GM23338 (cell line): ENCODE measurements at regions not wholly inside any gene's neighbourhood (a gene's known extent, or its start where the extent isn't known, plus 50 kb on each side); places are given as distances from the start of the nearest gene placed in this dataset.
"Not testable (repeated sequence)": the region's sequence is repeated elsewhere in the genome, so short reads cannot be mapped to it uniquely, and the experiment has no call there.

ENCODE experiments used
- CREB1 ChIP-seq: fragments of 250-450 bp; sonication (Bioruptor Pico); IDR thresholded peaks from 2 replicates; pipeline ENCODE4 v1.5.0; 2020; ENCODE audit warnings: low read depth, mild to moderate bottlenecking, moderate library complexity
- EZH2 ChIP-seq: fragments of 200-600 bp; sonication (generic); IDR thresholded peaks from one replicate; pipeline ENCODE4 v1.8.0; 2017; ENCODE audit warnings: antibody characterized with exemption, mild to moderate bottlenecking, low read depth; ENCODE audit not compliant: unreplicated experiment
- EZH2phosphoT487 ChIP-seq: fragments of 200-600 bp; sonication (generic); IDR thresholded peaks from one replicate; pipeline ENCODE4 v1.8.1; 2018; ENCODE audit warnings: antibody characterized with exemption; ENCODE audit not compliant: unreplicated experiment
- JUNB ChIP-seq: IDR thresholded peaks from one replicate; pipeline ENCODE4 v1.6.1; 2016; ENCODE audit warnings: antibody characterized with exemption; ENCODE audit not compliant: unreplicated experiment
- NANOG ChIP-seq: IDR thresholded peaks from 2 replicates; pipeline ENCODE4 v1.6.1; 2016; ENCODE audit warnings: antibody characterized with exemption, borderline replicate concordance
- POLR2AphosphoS5 ChIP-seq: IDR thresholded peaks from 2 replicates; pipeline ENCODE4 v1.6.1; 2016; ENCODE audit warnings: antibody characterized with exemption, low read depth
- STAT1 ChIP-seq: IDR thresholded peaks from one replicate; pipeline ENCODE4 v1.6.1; 2016; ENCODE audit warnings: antibody characterized with exemption; ENCODE audit not compliant: unreplicated experiment
- ZNF114 ChIP-seq: fragments of 250-450 bp; sonication (Bioruptor Pico); IDR thresholded peaks from 2 replicates; pipeline ENCODE4 v1.5.0; 2020; ENCODE audit warnings: mild to moderate bottlenecking, moderate library complexity
- ZNF331 ChIP-seq: fragments of 250-450 bp; sonication (Bioruptor Pico); IDR thresholded peaks from 2 replicates; pipeline ENCODE4 v1.5.0; 2020; ENCODE audit warnings: low read depth, mild to moderate bottlenecking, moderate library complexity
- TF ChIP-seq, protein P1 (sequence below), 2 experiments: fragments of 200-600 bp in 1 of 2; sonication (generic) in 1 of 2; conservative IDR thresholded peaks; 2 replicates each; pipeline versions ENCODE4 v1.5.1 to v1.6.1; 2016 to 2017; ENCODE audit warnings: antibody characterized with exemption in 2 of 2, low read depth in 2 of 2, mild to moderate bottlenecking in 2 of 2, moderate library complexity in 1 of 2
- TF ChIP-seq, protein P2 (sequence below): IDR thresholded peaks from one replicate; pipeline ENCODE4 v1.6.1; 2018; ENCODE audit warnings: antibody characterized with exemption; ENCODE audit not compliant: unreplicated experiment
- TF ChIP-seq, protein P3 (sequence below): IDR thresholded peaks from 2 replicates; pipeline ENCODE4 v1.6.1; 2016; ENCODE audit warnings: antibody characterized with exemption
- TF ChIP-seq, protein P4 (sequence below): fragments of 250-450 bp; sonication (Bioruptor Pico); IDR thresholded peaks from 2 replicates; pipeline ENCODE4 v1.5.0; 2020; ENCODE audit warnings: mild to moderate bottlenecking, moderate library complexity

DNA sequence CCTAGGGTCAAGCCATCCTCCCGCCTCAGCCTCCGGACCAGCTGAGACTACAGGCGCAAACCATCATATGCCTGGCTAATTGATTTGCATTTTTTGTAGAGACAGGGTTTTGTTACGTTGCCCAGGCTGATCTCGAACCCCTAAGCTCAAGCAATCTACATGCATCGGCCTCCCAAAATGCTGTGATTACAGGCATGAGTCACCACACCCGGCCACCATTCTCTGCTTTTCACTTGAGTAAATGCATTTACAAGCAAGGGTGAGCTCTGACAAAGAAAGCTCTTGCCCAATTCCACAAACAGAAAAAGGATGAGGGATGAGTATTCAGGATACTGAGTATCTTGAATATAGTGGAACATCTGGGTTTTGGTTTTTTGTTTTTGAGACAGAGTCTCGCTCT is 172.9 kb upstream of the MXRA5 start:
- not testable (repeated sequence) for TF ChIP-seq EZH2phosphoT487; EZH2; POLR2AphosphoS5; CREB1; ZNF331 (CRISPR knock-in tag); NANOG; ZNF114 (CRISPR knock-in tag); STAT1; JUNB
- TF ChIP-seq, protein P1, sequence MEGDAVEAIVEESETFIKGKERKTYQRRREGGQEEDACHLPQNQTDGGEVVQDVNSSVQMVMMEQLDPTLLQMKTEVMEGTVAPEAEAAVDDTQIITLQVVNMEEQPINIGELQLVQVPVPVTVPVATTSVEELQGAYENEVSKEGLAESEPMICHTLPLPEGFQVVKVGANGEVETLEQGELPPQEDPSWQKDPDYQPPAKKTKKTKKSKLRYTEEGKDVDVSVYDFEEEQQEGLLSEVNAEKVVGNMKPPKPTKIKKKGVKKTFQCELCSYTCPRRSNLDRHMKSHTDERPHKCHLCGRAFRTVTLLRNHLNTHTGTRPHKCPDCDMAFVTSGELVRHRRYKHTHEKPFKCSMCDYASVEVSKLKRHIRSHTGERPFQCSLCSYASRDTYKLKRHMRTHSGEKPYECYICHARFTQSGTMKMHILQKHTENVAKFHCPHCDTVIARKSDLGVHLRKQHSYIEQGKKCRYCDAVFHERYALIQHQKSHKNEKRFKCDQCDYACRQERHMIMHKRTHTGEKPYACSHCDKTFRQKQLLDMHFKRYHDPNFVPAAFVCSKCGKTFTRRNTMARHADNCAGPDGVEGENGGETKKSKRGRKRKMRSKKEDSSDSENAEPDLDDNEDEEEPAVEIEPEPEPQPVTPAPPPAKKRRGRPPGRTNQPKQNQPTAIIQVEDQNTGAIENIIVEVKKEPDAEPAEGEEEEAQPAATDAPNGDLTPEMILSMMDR (conservative IDR thresholded peaks at IDR 0.05; ENCODE audit: low read depth in 2 of 2): not testable (repeated sequence)
- TF ChIP-seq, protein P2, sequence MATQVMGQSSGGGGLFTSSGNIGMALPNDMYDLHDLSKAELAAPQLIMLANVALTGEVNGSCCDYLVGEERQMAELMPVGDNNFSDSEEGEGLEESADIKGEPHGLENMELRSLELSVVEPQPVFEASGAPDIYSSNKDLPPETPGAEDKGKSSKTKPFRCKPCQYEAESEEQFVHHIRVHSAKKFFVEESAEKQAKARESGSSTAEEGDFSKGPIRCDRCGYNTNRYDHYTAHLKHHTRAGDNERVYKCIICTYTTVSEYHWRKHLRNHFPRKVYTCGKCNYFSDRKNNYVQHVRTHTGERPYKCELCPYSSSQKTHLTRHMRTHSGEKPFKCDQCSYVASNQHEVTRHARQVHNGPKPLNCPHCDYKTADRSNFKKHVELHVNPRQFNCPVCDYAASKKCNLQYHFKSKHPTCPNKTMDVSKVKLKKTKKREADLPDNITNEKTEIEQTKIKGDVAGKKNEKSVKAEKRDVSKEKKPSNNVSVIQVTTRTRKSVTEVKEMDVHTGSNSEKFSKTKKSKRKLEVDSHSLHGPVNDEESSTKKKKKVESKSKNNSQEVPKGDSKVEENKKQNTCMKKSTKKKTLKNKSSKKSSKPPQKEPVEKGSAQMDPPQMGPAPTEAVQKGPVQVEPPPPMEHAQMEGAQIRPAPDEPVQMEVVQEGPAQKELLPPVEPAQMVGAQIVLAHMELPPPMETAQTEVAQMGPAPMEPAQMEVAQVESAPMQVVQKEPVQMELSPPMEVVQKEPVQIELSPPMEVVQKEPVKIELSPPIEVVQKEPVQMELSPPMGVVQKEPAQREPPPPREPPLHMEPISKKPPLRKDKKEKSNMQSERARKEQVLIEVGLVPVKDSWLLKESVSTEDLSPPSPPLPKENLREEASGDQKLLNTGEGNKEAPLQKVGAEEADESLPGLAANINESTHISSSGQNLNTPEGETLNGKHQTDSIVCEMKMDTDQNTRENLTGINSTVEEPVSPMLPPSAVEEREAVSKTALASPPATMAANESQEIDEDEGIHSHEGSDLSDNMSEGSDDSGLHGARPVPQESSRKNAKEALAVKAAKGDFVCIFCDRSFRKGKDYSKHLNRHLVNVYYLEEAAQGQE: not testable (repeated sequence)
- TF ChIP-seq, protein P3, sequence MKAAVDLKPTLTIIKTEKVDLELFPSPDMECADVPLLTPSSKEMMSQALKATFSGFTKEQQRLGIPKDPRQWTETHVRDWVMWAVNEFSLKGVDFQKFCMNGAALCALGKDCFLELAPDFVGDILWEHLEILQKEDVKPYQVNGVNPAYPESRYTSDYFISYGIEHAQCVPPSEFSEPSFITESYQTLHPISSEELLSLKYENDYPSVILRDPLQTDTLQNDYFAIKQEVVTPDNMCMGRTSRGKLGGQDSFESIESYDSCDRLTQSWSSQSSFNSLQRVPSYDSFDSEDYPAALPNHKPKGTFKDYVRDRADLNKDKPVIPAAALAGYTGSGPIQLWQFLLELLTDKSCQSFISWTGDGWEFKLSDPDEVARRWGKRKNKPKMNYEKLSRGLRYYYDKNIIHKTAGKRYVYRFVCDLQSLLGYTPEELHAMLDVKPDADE: not testable (repeated sequence)
- TF ChIP-seq, protein P4, sequence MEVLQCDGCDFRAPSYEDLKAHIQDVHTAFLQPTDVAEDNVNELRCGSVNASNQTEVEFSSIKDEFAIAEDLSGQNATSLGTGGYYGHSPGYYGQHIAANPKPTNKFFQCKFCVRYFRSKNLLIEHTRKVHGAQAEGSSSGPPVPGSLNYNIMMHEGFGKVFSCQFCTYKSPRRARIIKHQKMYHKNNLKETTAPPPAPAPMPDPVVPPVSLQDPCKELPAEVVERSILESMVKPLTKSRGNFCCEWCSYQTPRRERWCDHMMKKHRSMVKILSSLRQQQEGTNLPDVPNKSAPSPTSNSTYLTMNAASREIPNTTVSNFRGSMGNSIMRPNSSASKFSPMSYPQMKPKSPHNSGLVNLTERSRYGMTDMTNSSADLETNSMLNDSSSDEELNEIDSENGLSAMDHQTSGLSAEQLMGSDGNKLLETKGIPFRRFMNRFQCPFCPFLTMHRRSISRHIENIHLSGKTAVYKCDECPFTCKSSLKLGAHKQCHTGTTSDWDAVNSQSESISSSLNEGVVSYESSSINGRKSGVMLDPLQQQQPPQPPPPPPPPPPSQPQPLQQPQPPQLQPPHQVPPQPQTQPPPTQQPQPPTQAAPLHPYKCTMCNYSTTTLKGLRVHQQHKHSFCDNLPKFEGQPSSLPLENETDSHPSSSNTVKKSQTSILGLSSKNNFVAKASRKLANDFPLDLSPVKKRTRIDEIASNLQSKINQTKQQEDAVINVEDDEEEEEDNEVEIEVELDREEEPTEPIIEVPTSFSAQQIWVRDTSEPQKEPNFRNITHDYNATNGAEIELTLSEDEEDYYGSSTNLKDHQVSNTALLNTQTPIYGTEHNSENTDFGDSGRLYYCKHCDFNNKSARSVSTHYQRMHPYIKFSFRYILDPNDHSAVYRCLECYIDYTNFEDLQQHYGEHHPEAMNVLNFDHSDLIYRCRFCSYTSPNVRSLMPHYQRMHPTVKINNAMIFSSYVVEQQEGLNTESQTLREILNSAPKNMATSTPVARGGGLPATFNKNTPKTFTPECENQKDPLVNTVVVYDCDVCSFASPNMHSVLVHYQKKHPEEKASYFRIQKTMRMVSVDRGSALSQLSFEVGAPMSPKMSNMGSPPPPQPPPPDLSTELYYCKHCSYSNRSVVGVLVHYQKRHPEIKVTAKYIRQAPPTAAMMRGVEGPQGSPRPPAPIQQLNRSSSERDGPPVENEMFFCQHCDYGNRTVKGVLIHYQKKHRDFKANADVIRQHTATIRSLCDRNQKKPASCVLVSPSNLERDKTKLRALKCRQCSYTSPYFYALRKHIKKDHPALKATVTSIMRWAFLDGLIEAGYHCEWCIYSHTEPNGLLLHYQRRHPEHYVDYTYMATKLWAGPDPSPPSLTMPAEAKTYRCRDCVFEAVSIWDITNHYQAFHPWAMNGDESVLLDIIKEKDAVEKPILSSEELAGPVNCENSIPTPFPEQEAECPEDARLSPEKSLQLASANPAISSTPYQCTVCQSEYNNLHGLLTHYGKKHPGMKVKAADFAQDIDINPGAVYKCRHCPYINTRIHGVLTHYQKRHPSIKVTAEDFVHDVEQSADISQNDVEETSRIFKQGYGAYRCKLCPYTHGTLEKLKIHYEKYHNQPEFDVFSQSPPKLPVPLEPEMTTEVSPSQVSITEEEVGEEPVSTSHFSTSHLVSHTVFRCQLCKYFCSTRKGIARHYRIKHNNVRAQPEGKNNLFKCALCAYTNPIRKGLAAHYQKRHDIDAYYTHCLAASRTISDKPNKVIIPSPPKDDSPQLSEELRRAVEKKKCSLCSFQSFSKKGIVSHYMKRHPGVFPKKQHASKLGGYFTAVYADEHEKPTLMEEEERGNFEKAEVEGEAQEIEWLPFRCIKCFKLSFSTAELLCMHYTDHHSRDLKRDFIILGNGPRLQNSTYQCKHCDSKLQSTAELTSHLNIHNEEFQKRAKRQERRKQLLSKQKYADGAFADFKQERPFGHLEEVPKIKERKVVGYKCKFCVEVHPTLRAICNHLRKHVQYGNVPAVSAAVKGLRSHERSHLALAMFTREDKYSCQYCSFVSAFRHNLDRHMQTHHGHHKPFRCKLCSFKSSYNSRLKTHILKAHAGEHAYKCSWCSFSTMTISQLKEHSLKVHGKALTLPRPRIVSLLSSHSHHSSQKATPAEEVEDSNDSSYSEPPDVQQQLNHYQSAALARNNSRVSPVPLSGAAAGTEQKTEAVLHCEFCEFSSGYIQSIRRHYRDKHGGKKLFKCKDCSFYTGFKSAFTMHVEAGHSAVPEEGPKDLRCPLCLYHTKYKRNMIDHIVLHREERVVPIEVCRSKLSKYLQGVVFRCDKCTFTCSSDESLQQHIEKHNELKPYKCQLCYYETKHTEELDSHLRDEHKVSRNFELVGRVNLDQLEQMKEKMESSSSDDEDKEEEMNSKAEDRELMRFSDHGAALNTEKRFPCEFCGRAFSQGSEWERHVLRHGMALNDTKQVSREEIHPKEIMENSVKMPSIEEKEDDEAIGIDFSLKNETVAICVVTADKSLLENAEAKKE (CRISPR knock-in tag): not testable (repeated sequence)
